Fibroblast of the conjunctiva (primary cell): ENCODE measurements at regions not wholly inside any gene's neighbourhood (a gene's known extent, or its start where the extent isn't known, plus 50 kb on each side); places are given as distances from the start of the nearest gene placed in this dataset.
A peak's percentile ranks its signal among the peaks of the same experiment; 100 is the strongest.
"Not testable (repeated sequence)": the region's sequence is repeated elsewhere in the genome, so short reads cannot be mapped to it uniquely, and the experiment has no call there.

Experiments
- DNase-seq: peaks from one replicate; pipeline ENCODE4 v3.0.0-alpha.2; 2010; ENCODE audit warnings: low read depth

DNA sequence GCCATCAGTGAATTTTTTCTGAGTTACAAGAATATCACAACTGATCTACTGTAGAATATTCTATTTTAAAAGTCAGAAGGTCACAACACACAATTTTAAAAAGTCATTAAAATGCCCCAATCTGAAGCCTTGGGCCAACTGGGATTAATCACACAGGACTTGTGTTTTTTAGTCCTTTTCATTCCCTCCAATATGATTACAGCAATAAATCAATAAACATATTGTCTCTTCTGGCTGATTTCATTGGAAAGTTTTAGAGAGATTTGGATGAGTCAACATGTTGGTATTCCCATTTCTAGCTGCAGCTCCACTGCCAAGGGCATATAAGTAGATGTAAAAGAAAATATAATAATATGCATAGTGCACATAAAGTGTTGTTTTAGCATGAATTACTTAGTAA lies 85.8 kb downstream of the NIBAN1 start:
- DNase-seq: peak; percentile 29

DNA sequence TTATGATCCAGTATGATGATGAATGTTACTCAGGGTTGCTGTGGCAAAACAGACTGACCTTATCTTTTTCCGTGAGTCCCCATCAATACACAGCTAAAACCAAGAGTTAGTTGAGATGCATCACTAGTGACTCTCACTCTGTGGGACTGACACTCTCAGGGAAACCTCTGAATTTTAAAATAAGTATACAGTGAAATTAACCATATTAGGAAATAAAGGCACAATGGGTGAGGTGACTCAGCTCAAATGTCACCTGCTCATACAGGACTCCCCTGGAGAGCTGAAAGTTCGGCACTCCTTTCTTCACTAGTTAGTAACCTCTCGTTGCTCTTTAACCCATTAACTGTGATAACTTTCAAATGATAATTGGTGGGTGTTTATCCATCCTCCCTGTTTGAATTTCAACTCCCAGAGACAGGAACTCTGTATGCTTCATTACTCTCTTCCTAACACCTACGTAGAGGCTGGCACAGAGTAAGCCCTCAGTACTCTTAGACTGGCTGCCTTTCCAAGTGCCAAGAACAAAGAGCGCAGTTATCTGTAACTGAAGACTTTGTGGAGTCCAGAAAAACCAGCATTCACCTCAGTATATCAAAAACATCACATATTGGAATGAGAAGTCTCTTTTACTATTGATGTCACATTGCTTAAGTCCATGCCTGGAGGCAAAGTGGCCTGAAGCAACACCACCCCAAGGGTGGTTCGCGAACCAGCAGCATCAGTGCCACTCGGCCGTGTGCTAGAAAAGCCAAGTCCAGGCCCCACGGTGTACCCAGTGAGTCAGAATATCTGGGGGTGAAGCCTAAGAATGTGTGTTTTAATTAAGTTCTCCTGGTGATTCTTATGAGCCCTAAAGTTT lies 91.1 kb downstream of the NIBAN1 start:
- no peak for DNase-seq

DNA sequence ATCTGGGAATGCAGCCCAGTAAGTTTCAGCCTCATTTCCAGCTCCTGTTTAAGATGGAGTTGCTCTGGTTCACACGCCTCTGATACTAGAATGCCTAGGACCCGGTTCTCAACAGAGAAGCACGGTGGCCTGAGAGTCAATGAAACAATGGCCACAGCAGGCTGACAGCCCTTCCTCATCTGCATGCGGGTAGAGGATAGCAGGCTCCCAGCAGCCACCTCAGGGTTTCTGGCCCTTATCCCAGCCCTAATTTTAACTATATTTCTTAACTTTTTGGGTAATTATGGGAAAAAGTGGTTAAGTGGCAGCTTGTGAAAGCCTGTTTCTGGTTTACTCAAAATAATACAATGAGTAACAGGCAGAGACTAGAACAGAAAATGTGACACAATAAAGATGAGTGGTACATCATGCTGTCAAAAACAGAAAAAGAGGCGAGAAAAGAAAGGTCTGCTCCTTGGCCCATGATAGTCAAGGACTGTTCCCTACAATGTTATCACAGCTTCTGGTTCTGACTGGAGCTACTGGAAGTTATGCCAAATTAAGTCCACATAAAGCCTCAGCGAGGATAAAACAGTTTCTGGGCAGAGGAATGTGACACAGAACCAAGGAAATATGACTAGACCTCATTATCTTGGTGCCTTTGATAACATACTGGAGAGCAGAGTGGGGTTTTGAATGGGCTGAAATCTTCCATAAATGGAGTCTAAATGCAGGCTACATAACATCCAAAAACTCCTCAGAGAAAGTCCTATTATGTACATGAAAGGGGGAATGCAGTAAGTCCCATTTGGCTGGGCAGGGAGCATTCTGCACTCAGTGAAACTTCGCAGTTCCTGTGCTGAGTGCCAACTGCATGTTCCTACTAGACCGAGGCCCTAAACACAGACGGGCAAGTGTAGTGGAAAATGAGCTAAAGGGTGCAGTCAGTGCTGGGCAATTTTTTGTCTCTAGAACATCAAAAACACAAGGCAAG lies 92.1 kb downstream of the NIBAN1 start:
- DNase-seq: no peak

DNA sequence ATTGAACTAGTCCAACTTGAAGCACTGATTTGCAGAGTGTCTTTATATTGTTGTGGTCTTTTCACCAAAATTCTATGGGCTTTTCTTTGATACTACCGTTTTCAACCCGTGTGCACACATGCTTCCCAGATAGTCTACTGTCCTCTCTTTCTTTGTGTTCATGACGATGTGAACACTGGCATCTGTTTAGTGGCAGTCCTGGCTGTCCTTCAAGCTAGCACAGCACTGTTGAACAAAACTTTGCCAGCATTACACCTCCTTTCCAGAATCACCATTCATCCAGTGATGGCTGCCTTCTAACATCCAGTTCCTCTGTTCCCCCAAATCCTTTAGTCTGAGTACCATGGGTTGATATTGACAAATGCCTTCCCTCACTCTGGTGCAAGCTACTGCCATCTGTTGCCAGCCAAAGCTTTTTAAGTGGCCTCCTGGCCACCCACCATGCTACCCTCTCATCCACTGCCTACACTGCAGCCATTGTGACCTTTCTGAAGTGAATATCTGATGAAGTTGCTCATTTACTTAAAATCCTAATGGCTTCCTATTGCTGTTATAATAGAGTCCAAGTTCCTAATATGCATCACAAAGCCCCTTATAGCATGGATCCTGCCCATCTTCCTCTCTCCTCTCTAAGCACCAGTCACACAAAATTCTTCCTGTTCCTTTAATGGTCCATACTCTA lies 94.3 kb downstream of the NIBAN1 start:
- DNase-seq: no peak

DNA sequence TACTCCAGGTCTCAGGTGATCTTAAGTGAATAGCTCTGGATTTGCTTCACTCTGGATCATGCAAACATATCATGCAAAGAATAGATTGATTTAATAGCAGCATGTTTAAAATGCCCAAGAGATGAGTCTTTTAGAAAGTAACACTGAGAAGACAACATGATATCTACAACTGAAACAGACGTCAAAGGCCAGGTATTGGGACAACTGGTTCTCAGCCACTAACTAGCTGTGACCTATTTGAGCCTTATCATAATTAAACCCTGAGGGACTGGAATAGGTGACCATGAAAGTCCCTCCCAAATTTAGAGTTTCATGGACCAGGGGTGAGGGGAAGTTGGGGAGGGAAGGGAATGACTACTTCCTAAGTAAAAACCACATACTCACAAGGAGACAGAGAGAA lies 95.7 kb downstream of the NIBAN1 start:
- no peak for DNase-seq

DNA sequence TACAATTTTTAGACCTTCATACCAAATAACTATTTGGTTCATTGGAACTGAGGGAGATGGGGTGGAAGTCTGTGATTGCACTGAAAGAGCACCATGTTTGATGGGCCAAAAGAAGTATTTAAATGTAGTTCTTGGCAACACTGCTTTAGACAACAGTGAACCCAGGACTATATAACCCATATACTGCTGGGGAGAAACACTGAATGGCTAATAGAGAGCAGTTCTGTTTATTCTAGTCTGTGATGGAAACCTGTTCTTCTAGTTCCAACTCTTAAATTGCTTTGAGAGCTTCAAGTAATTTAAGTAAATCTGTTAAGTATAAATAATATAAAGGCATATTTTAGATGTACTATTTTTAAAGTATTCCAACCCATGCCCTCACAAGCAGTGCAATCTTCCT lies 96.3 kb downstream of the NIBAN1 start:
- no peak for DNase-seq

DNA sequence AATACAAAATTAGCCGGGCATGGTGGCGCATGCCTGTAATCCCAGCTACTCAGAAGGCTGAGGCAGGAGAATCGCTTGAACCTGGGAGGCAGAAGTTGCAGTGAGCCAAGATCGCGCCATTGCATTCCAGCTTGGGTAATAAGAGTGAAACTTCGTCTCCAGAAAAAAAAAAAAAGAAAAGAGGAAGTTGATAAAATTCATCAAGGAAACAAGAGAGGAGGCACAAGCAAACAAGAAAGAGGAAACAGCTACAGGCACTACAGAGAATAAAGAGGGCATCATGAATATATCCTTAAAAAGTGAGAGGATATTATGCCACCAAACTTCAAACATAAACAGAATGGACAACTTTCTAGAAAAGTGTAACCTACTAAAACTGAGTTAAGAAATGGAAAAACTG lies 98.3 kb downstream of the NIBAN1 start:
- not testable (repeated sequence) for DNase-seq

DNA sequence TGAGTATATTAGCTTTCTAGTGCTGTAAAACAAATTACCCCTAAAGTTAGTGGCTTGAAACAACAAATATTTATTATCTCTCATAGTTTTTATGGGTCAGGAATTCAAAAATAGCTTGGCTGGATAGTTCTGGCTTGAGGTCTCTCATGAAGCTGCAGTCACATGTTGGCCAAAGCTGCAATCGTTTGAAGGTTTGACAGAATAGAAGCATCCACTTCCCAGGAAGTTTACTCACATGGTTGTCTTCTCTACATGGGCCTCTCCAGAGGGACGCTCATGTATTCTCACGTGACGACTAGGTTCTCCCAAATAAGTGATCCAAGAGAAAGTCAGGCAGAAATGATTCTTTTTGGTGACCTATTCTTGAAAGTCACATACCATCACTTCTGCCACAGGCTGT lies 99.1 kb downstream of the NIBAN1 start:
- DNase-seq: no peak

DNA sequence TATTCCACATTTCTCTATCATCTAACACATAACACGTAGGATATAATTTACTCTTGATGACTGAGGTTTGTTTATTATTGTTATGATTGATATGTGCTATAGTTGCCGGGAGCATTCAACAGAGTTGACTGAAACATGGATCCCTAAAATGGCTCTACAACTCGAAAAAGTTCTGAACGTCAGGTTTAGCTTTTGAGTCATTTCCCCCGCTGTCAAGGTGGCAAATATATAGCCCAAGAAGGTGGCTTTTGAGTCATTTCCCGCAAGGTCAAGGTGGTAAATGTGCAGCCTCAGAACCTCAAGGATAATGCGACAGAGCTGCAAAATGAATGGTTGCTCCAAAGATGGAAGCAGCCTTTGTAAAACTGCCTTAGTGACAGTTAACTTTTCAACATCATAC lies 104.0 kb downstream of the NIBAN1 start:
- no peak for DNase-seq

DNA sequence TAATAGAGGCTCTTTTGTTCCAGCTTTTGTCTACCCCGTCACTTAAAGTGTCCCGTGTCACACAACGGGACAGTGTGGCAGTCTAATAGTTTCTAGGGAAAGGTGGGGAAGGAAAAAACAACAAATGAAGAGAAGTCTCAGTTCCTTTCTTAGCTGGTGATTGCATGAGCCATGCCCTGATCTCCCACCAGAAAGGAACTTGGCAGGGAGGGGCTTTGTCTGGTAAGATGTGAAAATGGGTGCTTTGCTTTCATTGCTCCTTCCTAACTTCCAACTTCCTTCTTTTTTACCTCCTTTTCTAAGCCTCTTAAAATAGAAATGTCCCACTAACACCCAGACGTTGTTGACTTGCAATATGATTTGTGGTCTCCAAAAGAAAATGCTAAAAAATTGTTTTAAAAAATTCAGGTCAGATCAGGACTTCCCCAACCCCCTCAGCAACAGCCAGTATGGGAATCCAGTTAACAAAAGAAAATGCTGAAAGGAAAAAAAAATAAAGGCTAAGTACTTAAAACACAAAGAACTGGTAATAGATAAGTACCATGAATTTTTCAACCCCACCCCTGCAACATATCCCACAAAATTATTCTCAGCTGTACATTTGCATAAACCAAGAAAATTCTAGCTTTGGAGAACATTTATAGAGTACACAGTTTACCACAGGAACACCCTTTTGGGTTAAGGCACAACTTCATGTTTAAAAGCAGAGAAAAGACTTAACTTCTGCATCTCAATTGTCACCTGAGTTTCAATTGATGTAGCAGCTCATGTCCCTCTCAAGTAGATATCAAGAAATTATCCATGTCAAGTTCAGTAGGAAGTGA lies 106.2 kb downstream of the NIBAN1 start:
- no peak for DNase-seq

DNA sequence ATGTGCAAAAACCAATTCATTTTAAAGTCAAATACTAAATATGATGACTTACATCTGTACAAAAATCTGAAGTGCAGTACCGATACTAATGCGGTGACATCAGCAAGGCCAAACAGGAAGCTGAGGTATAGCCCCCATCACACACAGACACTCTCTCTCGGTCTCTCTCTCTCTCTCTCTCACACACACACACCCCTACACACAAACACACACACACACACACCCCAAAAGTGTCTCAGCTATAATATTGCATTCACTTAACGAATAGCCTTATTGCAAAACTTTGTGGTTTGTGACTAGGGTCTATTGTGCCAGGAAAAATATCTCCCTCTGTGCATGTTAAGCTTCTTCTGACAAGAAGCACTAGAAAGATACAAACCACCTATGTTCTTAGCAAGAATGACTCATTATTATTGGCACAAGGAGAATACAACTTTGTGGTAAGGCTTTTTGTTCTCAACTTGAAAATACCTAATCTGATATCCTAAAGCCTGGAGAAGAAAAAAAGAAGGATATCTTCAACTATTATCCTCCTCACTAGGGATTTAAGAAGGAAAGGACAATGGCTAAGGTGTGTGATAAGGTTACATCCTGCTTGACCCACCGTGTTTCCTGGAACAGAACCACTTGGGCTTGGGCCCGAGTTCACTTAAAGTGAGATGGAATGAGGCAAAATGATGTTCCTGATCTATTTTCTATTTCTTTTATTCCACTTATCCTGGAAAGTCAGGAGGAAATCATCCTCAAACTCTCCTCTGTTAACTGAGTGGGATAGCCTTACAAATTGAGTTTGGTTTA lies 107.1 kb downstream of the NIBAN1 start:
- DNase-seq: peak; percentile 90

DNA sequence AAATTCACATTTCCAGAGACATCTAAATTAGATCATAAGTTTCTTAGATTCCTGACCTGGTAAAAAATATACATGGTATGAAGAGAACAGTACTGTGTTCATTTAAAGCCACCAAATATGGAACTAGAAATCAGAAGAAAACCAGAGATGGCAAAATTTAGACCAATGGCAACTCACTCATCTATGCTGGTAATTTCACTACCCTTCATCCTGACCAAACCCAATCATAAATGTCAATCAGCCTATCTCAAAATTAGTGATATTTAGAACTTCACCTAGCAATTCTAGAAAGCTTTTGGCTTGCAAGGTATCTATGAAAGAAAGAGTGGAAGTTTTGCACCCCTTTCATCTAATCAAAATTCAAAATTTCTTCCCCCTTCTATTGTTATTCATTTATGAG lies 107.7 kb downstream of the NIBAN1 start:
- DNase-seq: no peak

DNA sequence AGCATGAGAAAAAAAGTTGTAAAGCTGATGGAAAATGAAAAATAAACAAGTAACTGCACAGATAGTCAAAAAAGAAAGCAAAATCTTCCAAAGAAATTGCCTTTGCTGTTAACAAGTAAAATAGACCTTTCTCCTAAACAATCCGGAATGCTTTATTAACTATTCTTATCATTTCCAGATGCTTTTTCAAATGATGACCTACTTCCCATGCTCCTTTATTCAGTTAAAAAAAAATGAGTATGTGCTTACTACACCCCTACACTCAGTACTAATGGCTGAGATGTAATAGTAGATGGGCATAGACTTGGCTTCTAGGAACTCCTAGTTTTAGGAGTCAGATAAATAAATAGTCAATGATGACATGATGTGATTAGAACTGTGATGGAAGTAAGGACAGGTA lies 108.5 kb downstream of the NIBAN1 start:
- DNase-seq: no peak

DNA sequence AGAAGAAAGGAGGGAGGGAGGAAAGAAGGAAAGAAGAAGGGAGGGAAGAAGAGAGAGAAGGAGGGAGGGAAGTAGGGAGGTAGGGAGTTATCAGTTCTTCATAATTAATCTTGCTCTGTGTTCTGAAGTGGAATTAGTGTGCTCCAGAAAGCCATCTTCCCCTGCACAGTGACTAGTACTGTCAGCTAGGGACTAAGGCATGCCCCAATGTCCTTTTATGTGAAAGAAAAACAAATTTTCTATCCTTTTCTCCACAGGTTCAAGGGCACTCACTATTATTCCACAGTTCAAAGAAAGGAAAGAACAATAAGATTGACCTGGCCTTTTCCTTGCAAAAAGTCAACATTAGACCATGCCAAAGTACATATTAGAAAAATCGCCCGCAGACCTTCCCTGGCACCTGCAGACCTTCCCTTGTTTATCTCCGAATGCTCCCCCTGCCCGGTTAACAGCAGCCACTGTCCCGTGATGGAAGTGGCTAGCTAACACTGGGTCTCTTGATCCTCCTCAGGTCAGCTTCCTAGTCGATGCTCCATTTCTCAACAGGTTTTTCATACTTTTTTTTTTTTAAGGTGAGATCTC lies 107.2 kb upstream of the EDEM3 start:
- DNase-seq: no peak

DNA sequence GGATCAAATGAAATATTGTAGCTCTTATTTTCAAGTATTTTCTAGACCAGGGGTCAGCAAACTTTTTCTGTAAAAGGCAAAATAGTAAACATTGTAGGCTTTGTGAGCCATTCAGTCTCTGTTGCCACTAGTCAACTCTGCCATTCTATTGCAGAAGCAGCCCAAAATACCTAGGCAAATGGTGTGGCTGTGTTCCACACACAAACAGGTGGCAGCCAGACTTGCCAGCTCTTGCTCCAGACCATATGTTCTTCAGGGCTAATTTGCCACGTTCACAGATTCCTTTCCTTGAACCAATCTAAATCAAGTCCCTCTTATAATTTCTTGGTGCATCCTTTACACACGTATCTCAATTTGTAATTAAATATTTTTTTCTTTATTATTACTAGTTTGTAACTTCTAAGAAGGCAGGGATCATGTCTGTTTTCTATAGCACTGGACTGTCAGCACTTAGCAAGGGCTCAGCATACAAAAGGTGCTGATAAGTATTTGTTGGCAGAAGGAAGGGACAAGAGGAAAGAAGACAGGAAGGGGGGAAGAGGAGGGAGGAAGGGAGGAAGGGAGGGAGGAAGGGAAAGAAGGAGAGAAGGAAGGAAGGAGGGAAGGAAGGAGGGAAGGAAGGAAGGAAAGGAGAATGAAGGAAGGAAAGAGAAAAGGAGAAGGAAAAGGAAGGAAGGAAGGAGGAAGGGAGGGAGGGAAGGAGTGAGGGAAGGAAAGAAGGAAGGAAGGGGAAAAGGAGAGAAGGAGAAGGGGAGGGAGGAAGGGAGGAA lies 106.5 kb upstream of the EDEM3 start:
- no peak for DNase-seq

DNA sequence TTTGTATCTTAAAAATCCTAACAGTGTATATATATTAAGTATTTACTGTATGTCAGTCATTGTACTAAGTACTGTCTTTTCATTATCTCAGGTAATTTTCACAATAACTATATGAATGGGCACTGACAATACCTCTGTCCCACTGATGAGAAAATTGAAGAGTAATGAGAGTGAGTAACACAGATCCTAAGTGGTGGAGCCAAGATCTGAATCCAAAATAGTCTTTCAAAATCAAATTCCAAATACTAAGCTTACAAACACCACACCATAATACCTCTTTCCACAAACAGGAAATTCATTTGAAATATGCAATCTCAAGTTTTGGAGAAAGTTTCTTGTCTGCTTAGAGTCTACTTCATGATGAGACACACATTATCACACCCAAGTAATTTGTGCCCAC lies 105.9 kb upstream of the EDEM3 start:
- DNase-seq: no peak

DNA sequence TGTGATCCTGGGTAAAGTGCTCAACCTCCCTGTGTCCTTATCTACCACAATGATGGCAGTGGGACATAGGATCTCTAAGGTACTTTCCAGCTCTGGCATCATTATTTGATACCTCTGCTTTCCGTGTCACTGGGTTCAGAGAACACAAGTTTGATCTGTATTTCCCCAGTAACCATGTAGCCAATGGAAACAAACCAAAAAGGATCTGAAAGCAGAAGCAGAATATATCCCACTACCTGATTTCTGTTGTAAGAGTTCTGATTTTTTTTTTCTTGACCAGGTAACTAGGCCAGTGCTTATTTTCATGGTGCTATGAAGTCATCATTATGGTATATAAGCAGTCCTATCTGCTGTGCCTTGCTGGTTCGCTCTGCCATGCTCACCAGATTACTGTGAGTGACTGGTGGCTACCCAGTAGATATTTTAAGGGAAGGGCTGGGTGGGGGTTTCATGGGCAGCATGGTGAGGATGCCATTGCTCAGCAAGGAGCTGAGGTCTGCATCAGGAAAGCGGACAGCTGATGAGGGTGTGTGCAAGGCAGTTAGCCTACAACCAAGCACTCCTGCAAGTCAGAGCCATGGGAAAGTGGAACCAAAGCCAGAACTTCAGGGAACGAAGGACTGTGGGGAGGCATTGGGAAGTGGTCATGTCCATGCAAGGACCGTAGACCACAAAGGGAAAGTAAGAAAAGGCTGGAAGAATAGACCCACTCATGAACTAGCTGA lies 104.9 kb upstream of the EDEM3 start:
- DNase-seq: no peak

DNA sequence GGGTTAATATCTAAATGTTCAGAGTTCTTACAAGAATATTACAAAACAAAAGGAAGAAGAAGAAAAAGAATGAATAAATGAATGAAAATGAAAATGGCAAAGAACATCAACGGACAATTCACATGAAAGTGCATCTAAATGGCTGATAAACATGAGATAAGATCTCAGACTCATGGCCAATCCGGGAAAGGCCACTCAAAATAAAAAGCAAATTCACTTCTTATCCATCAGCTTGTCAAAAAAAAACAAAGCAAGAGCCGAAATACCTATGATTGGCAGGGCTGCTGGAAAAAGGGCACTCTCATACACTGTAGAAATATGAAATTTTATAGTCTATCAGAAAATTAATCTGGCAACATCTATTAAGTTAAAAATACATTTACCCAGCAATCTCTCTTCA lies 103.6 kb upstream of the EDEM3 start:
- no peak for DNase-seq
